SK-N-SH (cell line): ENCODE measurements at regions not wholly inside any gene's neighbourhood (a gene's known extent, or its start where the extent isn't known, plus 50 kb on each side); places are given as distances from the start of the nearest gene placed in this dataset.

Source experiments
- CTCF ChIA-PET: fragments of 300-600, 350-600 bp; formaldehyde crosslinking; extraction: SDS; loops from one replicate; lab custom pipeline; 2021; lab: Yijun Ruan, JAX
- POLR2A ChIA-PET: fragments of 350-600 bp; sonication (Branson Sonifier 250); formaldehyde crosslinking; extraction: SDS; loops from one replicate; lab custom pipeline; 2020; ENCODE audit warnings: antibody characterized with exemption, inconsistent platforms; lab: Yijun Ruan, JAX
- DNase-seq: peaks from one replicate; pipeline ENCODE4 v3.0.0; 2012
- H2AFZ ChIP-seq: fragments of 200-600 bp; sonication (generic); 2 replicates; pipeline ENCODE4 v1.8.1; 2016; ENCODE audit warnings: antibody characterized with exemption, mild to moderate bottlenecking, low read depth
- H3F3A ChIP-seq: fragments of 200-600 bp; sonication (generic); replicated peaks from 2 replicates; pipeline ENCODE3; 2016; ENCODE audit warnings: antibody characterized with exemption, mild to moderate bottlenecking; ENCODE audit not compliant: insufficient read depth
- H3K27ac ChIP-seq, 2 experiments: fragments of 200-500 bp in 1 of 2; fragments of 200-600 bp in 1 of 2; sonication (Bioruptor generic) in 1 of 2; sonication (generic), shearing (Covaris generic) in 1 of 2; 2 replicates each; pipeline versions ENCODE4 v1.5.1 to v1.6.1; 2014 to 2016; ENCODE audit warnings: low read depth in 2 of 2, inconsistent platforms in 1 of 2, low read length in 1 of 2, mild to moderate bottlenecking in 1 of 2, mixed read lengths in 1 of 2
- H3K27me3 ChIP-seq: fragments of 200-600 bp; sonication (generic), shearing (Covaris generic); 2 replicates; pipeline ENCODE4 v1.6.1; 2016; ENCODE audit warnings: mixed run types; ENCODE audit not compliant: insufficient read depth
- H3K36me3 ChIP-seq, 2 experiments: fragments of 200-500 bp in 1 of 2; fragments of 200-600 bp in 1 of 2; sonication (Bioruptor generic) in 1 of 2; sonication (generic) in 1 of 2; replicated peaks in 1 of 2; 2 replicates each; pipeline versions ENCODE3 to v1.5.1; 2014 to 2016; ENCODE audit warnings: low read length in 1 of 2, mild to moderate bottlenecking in 1 of 2; ENCODE audit not compliant: insufficient read depth in 2 of 2, control insufficient read depth in 1 of 2
- H3K4me1 ChIP-seq, 2 experiments: fragments of 200-500 bp in 1 of 2; fragments of 200-600 bp in 1 of 2; sonication (Bioruptor generic) in 1 of 2; sonication (generic), shearing (Covaris generic) in 1 of 2; 2 replicates each; pipeline versions ENCODE4 v1.5.1 to v1.6.1; 2014 to 2016; ENCODE audit warnings: low read depth in 1 of 2, low read length in 1 of 2, mixed run types in 1 of 2; ENCODE audit not compliant: insufficient read depth in 2 of 2, control insufficient read depth in 1 of 2
- H3K4me2 ChIP-seq: fragments of 200-600 bp; sonication (generic), shearing (Covaris generic); 2 replicates; pipeline ENCODE4 v1.6.1; 2017; ENCODE audit warnings: mixed run types
- H3K4me3 ChIP-seq, 2 experiments: fragments of 200-500 bp in 1 of 2; fragments of 200-600 bp in 1 of 2; sonication (Bioruptor generic) in 1 of 2; sonication (generic), shearing (Covaris generic) in 1 of 2; 2 replicates each; pipeline versions ENCODE4 v1.5.1 to v1.8.1; 2014 to 2016; ENCODE audit warnings: low read depth in 2 of 2, inconsistent platforms in 1 of 2, low read length in 1 of 2, mild to moderate bottlenecking in 1 of 2, mixed read lengths in 1 of 2, moderate library complexity in 1 of 2
- H3K79me2 ChIP-seq: fragments of 200-600 bp; sonication (generic); 2 replicates; pipeline ENCODE4 v1.8.1; 2017; ENCODE audit warnings: mild to moderate bottlenecking; ENCODE audit not compliant: insufficient read depth
- H3K9ac ChIP-seq: fragments of 200-600 bp; sonication (generic); 2 replicates; pipeline ENCODE4 v1.6.1; 2017; ENCODE audit warnings: mixed run types
- H3K9me2 ChIP-seq: fragments of 200-600 bp; sonication (generic); 2 replicates; pipeline ENCODE4 v1.6.1; 2017; ENCODE audit warnings: mixed run types
- H3K9me3 ChIP-seq: fragments of 200-600 bp; sonication (generic); 2 replicates; pipeline ENCODE4 v1.6.1; 2017; ENCODE audit warnings: mixed run types, mild to moderate bottlenecking, moderate library complexity
- H4K20me1 ChIP-seq: fragments of 200-600 bp; sonication (generic); 2 replicates; pipeline ENCODE4 v1.6.1; 2017; ENCODE audit warnings: mild to moderate bottlenecking, mixed run types; ENCODE audit not compliant: insufficient read depth
- CHD2 ChIP-seq: fragments of 150-350 bp; IDR thresholded peaks from 2 replicates; pipeline ENCODE4 v1.6.1; 2018; ENCODE audit warnings: low read length; ENCODE audit not compliant: partially characterized antibody
- EZH2phosphoT487 ChIP-seq: fragments of 200-600 bp; sonication (generic); IDR thresholded peaks from 2 replicates; pipeline ENCODE4 v1.6.1; 2017; ENCODE audit warnings: low read depth, mixed run types, mild to moderate bottlenecking, antibody characterized with exemption, moderate library complexity, borderline replicate concordance
- FOSL2 ChIP-seq: IDR thresholded peaks from 2 replicates; pipeline ENCODE4 v1.4.0; 2012; ENCODE audit warnings: low read depth, mild to moderate bottlenecking, moderate library complexity, borderline replicate concordance
- FOXJ3 ChIP-seq: sonication (generic); formaldehyde crosslinking; IDR thresholded peaks from 2 replicates; pipeline ENCODE4 v1.5.1; 2020; ENCODE audit warnings: mild to moderate bottlenecking, missing genetic modification reagents
- IRF3 ChIP-seq: fragments of 150-350 bp; IDR thresholded peaks from 2 replicates; pipeline ENCODE4 v1.6.1; 2016; ENCODE audit warnings: mild to moderate bottlenecking, low read depth, low read length
- MEF2A ChIP-seq: IDR thresholded peaks from 2 replicates; pipeline ENCODE4 v1.4.0; 2012; ENCODE audit warnings: low read depth, borderline replicate concordance
- MXI1 ChIP-seq: IDR thresholded peaks from 2 replicates; pipeline ENCODE4 v1.6.1; 2012; ENCODE audit warnings: mild to moderate bottlenecking, low read depth, low read length, improper control_type of control experiment
- NRF1 ChIP-seq: IDR thresholded peaks from 2 replicates; pipeline ENCODE4 v1.6.1; 2012; ENCODE audit warnings: low read depth, mild to moderate bottlenecking, low read length
- RAD21 ChIP-seq: IDR thresholded peaks from 2 replicates; pipeline ENCODE4 v1.6.1; 2012; ENCODE audit warnings: mild to moderate bottlenecking, low read length
- RFX5 ChIP-seq: IDR thresholded peaks from 2 replicates; pipeline ENCODE4 v1.6.1; 2012; ENCODE audit warnings: mild to moderate bottlenecking, improper control_type of control experiment, low read length
- RXRA ChIP-seq: IDR thresholded peaks from 2 replicates; pipeline ENCODE4 v1.4.0; 2012; ENCODE audit warnings: low read depth, mild to moderate bottlenecking, borderline replicate concordance
- SMC3 ChIP-seq: IDR thresholded peaks from 2 replicates; pipeline ENCODE4 v1.6.1; 2012; ENCODE audit warnings: low read depth, low read length, improper control_type of control experiment
- TAF1 ChIP-seq: IDR thresholded peaks from 2 replicates; pipeline ENCODE4 v1.6.1; 2012; ENCODE audit warnings: low read depth, mild to moderate bottlenecking, low read length, moderate library complexity, borderline replicate concordance
- TCF12 ChIP-seq: IDR thresholded peaks from 2 replicates; pipeline ENCODE4 v1.4.0; 2012
- YY1 ChIP-seq: IDR thresholded peaks from 2 replicates; pipeline ENCODE4 v1.4.0; 2012; ENCODE audit warnings: low read depth, mild to moderate bottlenecking
- WGBS: methylation state at CpG from one replicate; pipeline ENCODE4 v1.1.6; 2017; ENCODE audit warnings: low lambda C conversion rate; 5-methylcytosine and 5-hydroxymethylcytosine counted together
- TF ChIP-seq, protein P1 (sequence below): fragments of 200-600 bp; sonication (generic); IDR thresholded peaks from 2 replicates; pipeline ENCODE4 v1.6.1; 2017; ENCODE audit warnings: antibody characterized with exemption, mild to moderate bottlenecking, moderate library complexity
- TF ChIP-seq, protein P2 (sequence below): IDR thresholded peaks from 2 replicates; pipeline ENCODE4 v1.4.0; 2012; ENCODE audit warnings: low read depth, borderline replicate concordance
- TF ChIP-seq, protein P3 (sequence below): IDR thresholded peaks from 2 replicates; pipeline ENCODE4 v1.4.0; 2012; ENCODE audit warnings: low read depth

DNA sequence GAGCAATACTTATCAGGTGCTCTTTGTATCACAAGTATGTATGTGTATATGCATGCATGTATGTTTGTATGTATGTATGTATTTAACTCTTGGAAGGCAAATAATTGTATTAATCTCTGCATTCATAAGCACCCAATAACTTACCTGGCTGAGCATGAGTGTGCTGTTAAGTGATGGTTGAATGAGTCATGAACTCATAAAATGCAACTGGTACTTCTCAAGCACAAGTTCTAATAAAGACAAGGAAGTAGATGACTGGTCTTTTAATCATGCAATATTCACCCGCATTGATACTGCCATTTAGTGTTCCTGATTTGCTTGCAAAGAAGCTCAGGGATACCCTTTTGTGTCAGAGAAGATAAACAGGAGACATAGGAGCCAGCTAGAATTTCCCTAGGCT, 204.9 kb upstream of the TRPM3 start:
- ChIA-PET CTCF (no interaction called here), POLR2A (no interaction called here)
- TF ChIP-seq, protein P1, sequence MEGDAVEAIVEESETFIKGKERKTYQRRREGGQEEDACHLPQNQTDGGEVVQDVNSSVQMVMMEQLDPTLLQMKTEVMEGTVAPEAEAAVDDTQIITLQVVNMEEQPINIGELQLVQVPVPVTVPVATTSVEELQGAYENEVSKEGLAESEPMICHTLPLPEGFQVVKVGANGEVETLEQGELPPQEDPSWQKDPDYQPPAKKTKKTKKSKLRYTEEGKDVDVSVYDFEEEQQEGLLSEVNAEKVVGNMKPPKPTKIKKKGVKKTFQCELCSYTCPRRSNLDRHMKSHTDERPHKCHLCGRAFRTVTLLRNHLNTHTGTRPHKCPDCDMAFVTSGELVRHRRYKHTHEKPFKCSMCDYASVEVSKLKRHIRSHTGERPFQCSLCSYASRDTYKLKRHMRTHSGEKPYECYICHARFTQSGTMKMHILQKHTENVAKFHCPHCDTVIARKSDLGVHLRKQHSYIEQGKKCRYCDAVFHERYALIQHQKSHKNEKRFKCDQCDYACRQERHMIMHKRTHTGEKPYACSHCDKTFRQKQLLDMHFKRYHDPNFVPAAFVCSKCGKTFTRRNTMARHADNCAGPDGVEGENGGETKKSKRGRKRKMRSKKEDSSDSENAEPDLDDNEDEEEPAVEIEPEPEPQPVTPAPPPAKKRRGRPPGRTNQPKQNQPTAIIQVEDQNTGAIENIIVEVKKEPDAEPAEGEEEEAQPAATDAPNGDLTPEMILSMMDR = no peak
- TF ChIP-seq FOSL2 = no peak
- no peak for TF ChIP-seq TCF12
- TF ChIP-seq, protein P2, sequence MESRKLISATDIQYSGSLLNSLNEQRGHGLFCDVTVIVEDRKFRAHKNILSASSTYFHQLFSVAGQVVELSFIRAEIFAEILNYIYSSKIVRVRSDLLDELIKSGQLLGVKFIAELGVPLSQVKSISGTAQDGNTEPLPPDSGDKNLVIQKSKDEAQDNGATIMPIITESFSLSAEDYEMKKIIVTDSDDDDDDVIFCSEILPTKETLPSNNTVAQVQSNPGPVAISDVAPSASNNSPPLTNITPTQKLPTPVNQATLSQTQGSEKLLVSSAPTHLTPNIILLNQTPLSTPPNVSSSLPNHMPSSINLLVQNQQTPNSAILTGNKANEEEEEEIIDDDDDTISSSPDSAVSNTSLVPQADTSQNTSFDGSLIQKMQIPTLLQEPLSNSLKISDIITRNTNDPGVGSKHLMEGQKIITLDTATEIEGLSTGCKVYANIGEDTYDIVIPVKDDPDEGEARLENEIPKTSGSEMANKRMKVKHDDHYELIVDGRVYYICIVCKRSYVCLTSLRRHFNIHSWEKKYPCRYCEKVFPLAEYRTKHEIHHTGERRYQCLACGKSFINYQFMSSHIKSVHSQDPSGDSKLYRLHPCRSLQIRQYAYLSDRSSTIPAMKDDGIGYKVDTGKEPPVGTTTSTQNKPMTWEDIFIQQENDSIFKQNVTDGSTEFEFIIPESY = no peak
- no peak for TF ChIP-seq NRF1
- TF ChIP-seq, protein P3, sequence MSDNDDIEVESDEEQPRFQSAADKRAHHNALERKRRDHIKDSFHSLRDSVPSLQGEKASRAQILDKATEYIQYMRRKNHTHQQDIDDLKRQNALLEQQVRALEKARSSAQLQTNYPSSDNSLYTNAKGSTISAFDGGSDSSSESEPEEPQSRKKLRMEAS = no peak
- TF ChIP-seq RFX5 = no peak
- Histone ChIP-seq H3K4me3 (no peak overlapping the region), H3K27me3 (no peaks in the 10 kb centered on the region; the same call in 1 of the 2 replicates), H2AFZ (no peak overlapping the region), H3K9me2 (no peaks in the 10 kb centered on the region), H3K27ac (no peak overlapping the region), H3K9me3 (no peaks in the 10 kb centered on the region), H3K4me2 (no peak overlapping the region), H3K9ac (no peak overlapping the region), H4K20me1 (no peaks in the 10 kb centered on the region), H3K79me2 (no peaks in the 10 kb centered on the region), H3F3A (no peaks in the 10 kb centered on the region), H3K36me3 (no peaks in the 10 kb centered on the region), H3K4me1 (no peaks in the 10 kb centered on the region)
- 10% methylated on average over 1 of the region's 1 CpG for WGBS
- no peak for DNase-seq

- TF ChIP-seq MEF2A (no peak), EZH2phosphoT487 (no peak), RAD21 (no peak), CHD2 (no peak), NRF1 (no peak), TAF1 (no peak), FOXJ3 (no peak), RXRA (no peak), YY1 (no peak), TCF12 (no peak), SMC3 (no peak), MXI1 (no peak), RFX5 (no peak), IRF3 (no peak)
- TF ChIP-seq, protein P2 = no peak
- TF ChIP-seq, protein P3 = no peak
- Histone ChIP-seq H4K20me1 (no peaks in the 10 kb centered on the region), H3F3A (no peaks in the 10 kb centered on the region)
Observed at GRCh38 chr9:71323357-71323756, 201.9 kb upstream of the TRPM3 start.

More at GRCh38 chr9:71323357-71323756, 201.9 kb upstream of the TRPM3 start:
- Histone ChIP-seq H3K36me3 (no peaks in the 10 kb centered on the region), H3K9ac (no peak overlapping the region), H3K9me2 (no peaks in the 10 kb centered on the region), H3K4me3 (no peak overlapping the region), H2AFZ (no peak overlapping the region), H3K27ac (no peak overlapping the region), H3K4me1 (no peaks in the 10 kb centered on the region), H3K9me3 (no peaks in the 10 kb centered on the region), H3K27me3 (no peaks in the 10 kb centered on the region; the same call in 1 of the 2 replicates), H3K4me2 (no peak overlapping the region), H3K79me2 (no peaks in the 10 kb centered on the region)
- no peak for DNase-seq
- ChIA-PET POLR2A (no interaction called here), CTCF (interaction anchor here (0.8 kb wide), 1 partner anchor 8 kb away, joined by 3 read pairs; no protein-coding TSS in a partner anchor)
- WGBS = 81% methylated on average over 3 of the region's 3 CpGs
